GM23338 (cell line): ENCODE measurements at regions not wholly inside any gene's neighbourhood (a gene's known extent, or its start where the extent isn't known, plus 50 kb on each side); places are given as distances from the start of the nearest gene placed in this dataset.

Experiments
- ATAC-seq: fragments of 200-7000 bp; cut with Tn5 transposase; 3 replicates; pipeline ENCODE4 v1.9.1; 2020
- DNase-seq: peaks from one replicate; pipeline ENCODE4 v3.0.0-alpha.2; 2015; ENCODE audit warnings: low spot score
- H2AFZ ChIP-seq: fragments of 200-600 bp; sonication (generic); 2 replicates; pipeline ENCODE4 v1.8.0; 2016; ENCODE audit warnings: antibody characterized with exemption, mild to moderate bottlenecking, moderate library complexity
- H3F3A ChIP-seq: fragments of 200-600 bp; sonication (generic); replicated peaks from 2 replicates; pipeline ENCODE4 v1.8.0; 2017; ENCODE audit warnings: antibody characterized with exemption, mixed run types, low read depth
- H3K27ac ChIP-seq: fragments of 200-600 bp; sonication (generic); 2 replicates; pipeline ENCODE4 v1.6.1; 2016; ENCODE audit warnings: low read depth
- H3K27me3 ChIP-seq: fragments of 200-600 bp; sonication (generic); 2 replicates; pipeline ENCODE4 v1.8.0; 2016; ENCODE audit warnings: mild to moderate bottlenecking, mixed run types, moderate library complexity; ENCODE audit not compliant: insufficient read depth
- H3K36me3 ChIP-seq: fragments of 200-600 bp; sonication (generic); 2 replicates; pipeline ENCODE4 v1.8.0; 2016; ENCODE audit warnings: mild to moderate bottlenecking; ENCODE audit not compliant: insufficient read depth
- H3K4me1 ChIP-seq: fragments of 200-600 bp; sonication (generic); 2 replicates; pipeline ENCODE4 v1.8.0; 2016; ENCODE audit warnings: mild to moderate bottlenecking, moderate library complexity; ENCODE audit not compliant: insufficient read depth
- H3K4me2 ChIP-seq: fragments of 200-600 bp; sonication (generic); 2 replicates; pipeline ENCODE4 v1.7.1; 2017; ENCODE audit warnings: mixed run types
- H3K4me3 ChIP-seq: fragments of 200-600 bp; sonication (generic); 2 replicates; pipeline ENCODE4 v1.6.1; 2016; ENCODE audit warnings: mixed run types
- H3K79me2 ChIP-seq: fragments of 200-600 bp; sonication (generic); replicated peaks from 2 replicates; pipeline ENCODE4 v1.8.0; 2017; ENCODE audit warnings: mild to moderate bottlenecking; ENCODE audit not compliant: insufficient read depth
- H3K9me2 ChIP-seq: fragments of 200-600 bp; sonication (generic); 2 replicates; pipeline ENCODE4 v1.8.0; 2017; ENCODE audit not compliant: insufficient read depth
- H4K20me1 ChIP-seq: fragments of 200-600 bp; sonication (generic); replicated peaks from 2 replicates; pipeline ENCODE4 v1.8.0; 2017; ENCODE audit warnings: mild to moderate bottlenecking; ENCODE audit not compliant: insufficient read depth
- H3K27ac Mint-ChIP-seq: 2 replicates; pipeline ENCODE4 v1.8.0; 2020; ENCODE audit warnings: inconsistent platforms, mild to moderate bottlenecking, moderate library complexity, mixed read lengths
- H3K27me3 Mint-ChIP-seq: 3 replicates; pipeline ENCODE4 v1.8.0; 2022; ENCODE audit warnings: low read depth, mild to moderate bottlenecking, moderate library complexity, mixed read lengths, inconsistent platforms; ENCODE audit not compliant: insufficient read depth, poor library complexity
- H3K36me3 Mint-ChIP-seq: 3 replicates; pipeline ENCODE4 v1.8.0; 2021; ENCODE audit warnings: low read depth, mild to moderate bottlenecking, inconsistent platforms, moderate library complexity, mixed read lengths
- H3K4me1 Mint-ChIP-seq: 3 replicates; pipeline ENCODE4 v1.8.0; 2020; ENCODE audit warnings: mild to moderate bottlenecking, inconsistent platforms, mixed read lengths
- H3K4me3 Mint-ChIP-seq: 3 replicates; pipeline ENCODE4 v1.8.0; 2021; ENCODE audit warnings: moderate library complexity, mild to moderate bottlenecking, inconsistent platforms, mixed read lengths
- H3K9me3 Mint-ChIP-seq: 3 replicates; pipeline ENCODE4 v1.8.0; 2020; ENCODE audit warnings: moderate library complexity, mild to moderate bottlenecking, inconsistent platforms, mixed read lengths
- CREB1 ChIP-seq: fragments of 250-450 bp; sonication (Bioruptor Pico); IDR thresholded peaks from 2 replicates; pipeline ENCODE4 v1.5.0; 2020; ENCODE audit warnings: low read depth, mild to moderate bottlenecking, moderate library complexity
- EZH2 ChIP-seq: fragments of 200-600 bp; sonication (generic); IDR thresholded peaks from one replicate; pipeline ENCODE4 v1.8.0; 2017; ENCODE audit warnings: antibody characterized with exemption, mild to moderate bottlenecking, low read depth; ENCODE audit not compliant: unreplicated experiment
- EZH2phosphoT487 ChIP-seq: fragments of 200-600 bp; sonication (generic); IDR thresholded peaks from one replicate; pipeline ENCODE4 v1.8.1; 2018; ENCODE audit warnings: antibody characterized with exemption; ENCODE audit not compliant: unreplicated experiment
- JUNB ChIP-seq: IDR thresholded peaks from one replicate; pipeline ENCODE4 v1.6.1; 2016; ENCODE audit warnings: antibody characterized with exemption; ENCODE audit not compliant: unreplicated experiment
- NANOG ChIP-seq: IDR thresholded peaks from 2 replicates; pipeline ENCODE4 v1.6.1; 2016; ENCODE audit warnings: antibody characterized with exemption, borderline replicate concordance
- POLR2AphosphoS5 ChIP-seq: IDR thresholded peaks from 2 replicates; pipeline ENCODE4 v1.6.1; 2016; ENCODE audit warnings: antibody characterized with exemption, low read depth
- STAT1 ChIP-seq: IDR thresholded peaks from one replicate; pipeline ENCODE4 v1.6.1; 2016; ENCODE audit warnings: antibody characterized with exemption; ENCODE audit not compliant: unreplicated experiment
- ZNF114 ChIP-seq: fragments of 250-450 bp; sonication (Bioruptor Pico); IDR thresholded peaks from 2 replicates; pipeline ENCODE4 v1.5.0; 2020; ENCODE audit warnings: mild to moderate bottlenecking, moderate library complexity
- ZNF331 ChIP-seq: fragments of 250-450 bp; sonication (Bioruptor Pico); IDR thresholded peaks from 2 replicates; pipeline ENCODE4 v1.5.0; 2020; ENCODE audit warnings: low read depth, mild to moderate bottlenecking, moderate library complexity
- TF ChIP-seq, protein P1 (sequence below): IDR thresholded peaks from one replicate; pipeline ENCODE4 v1.6.1; 2018; ENCODE audit warnings: antibody characterized with exemption; ENCODE audit not compliant: unreplicated experiment
- TF ChIP-seq, protein P2 (sequence below), 2 experiments: fragments of 200-600 bp in 1 of 2; sonication (generic) in 1 of 2; conservative IDR thresholded peaks; 2 replicates each; pipeline versions ENCODE4 v1.5.1 to v1.6.1; 2016 to 2017; ENCODE audit warnings: antibody characterized with exemption in 2 of 2, low read depth in 2 of 2, mild to moderate bottlenecking in 2 of 2, moderate library complexity in 1 of 2
- TF ChIP-seq, protein P3 (sequence below): fragments of 250-450 bp; sonication (Bioruptor Pico); IDR thresholded peaks from 2 replicates; pipeline ENCODE4 v1.5.0; 2020; ENCODE audit warnings: mild to moderate bottlenecking, moderate library complexity
- TF ChIP-seq, protein P4 (sequence below): IDR thresholded peaks from 2 replicates; pipeline ENCODE4 v1.6.1; 2016; ENCODE audit warnings: antibody characterized with exemption

DNA sequence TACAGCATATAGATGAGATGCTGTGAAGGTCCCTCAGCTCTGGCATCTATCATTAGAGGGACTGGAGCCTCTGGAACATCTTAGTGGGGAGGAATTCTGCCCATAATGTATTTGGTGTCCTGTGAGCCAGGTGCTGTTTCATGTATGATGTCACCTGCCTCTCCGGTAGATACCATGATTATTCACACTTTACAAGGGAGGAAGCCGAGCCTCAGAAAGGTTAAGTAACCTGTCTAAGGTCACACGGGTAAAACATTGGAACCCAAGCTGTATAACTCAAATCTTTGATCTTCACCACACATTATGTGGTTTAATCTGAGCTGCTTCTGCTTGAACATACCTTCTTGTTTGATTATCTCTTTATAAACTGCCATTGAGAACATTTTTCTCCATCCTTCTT lies 442.8 kb downstream of the BCOR start:
- H3K9me3 Mint-ChIP-seq = peaks cover 3% of the 10 kb centered on the region; the same call in 1 of the 3 replicates
- Histone ChIP-seq H3F3A (0 out of 2 replicates have a peak, but pooled peaks cover 11% of the 10 kb centered on the region), H3K79me2 (no peaks in the 10 kb centered on the region), H3K9me2 (no peaks in the 10 kb centered on the region), H3K4me1 (peaks cover 20% of the 10 kb centered on the region), H2AFZ (no peak overlapping the region), H3K4me3 (peak overlapping the region; percentile 42; the same call in 1 of the 2 replicates), H3K27ac (peak overlapping the region; percentile 97), H4K20me1 (no peaks in the 10 kb centered on the region), H3K36me3 (no peaks in the 10 kb centered on the region), H3K27me3 (no peaks in the 10 kb centered on the region), H3K4me2 (peak overlapping the region; percentile 52)
- H3K27me3 Mint-ChIP-seq = peaks cover 8% of the 10 kb centered on the region
- TF ChIP-seq, protein P1, sequence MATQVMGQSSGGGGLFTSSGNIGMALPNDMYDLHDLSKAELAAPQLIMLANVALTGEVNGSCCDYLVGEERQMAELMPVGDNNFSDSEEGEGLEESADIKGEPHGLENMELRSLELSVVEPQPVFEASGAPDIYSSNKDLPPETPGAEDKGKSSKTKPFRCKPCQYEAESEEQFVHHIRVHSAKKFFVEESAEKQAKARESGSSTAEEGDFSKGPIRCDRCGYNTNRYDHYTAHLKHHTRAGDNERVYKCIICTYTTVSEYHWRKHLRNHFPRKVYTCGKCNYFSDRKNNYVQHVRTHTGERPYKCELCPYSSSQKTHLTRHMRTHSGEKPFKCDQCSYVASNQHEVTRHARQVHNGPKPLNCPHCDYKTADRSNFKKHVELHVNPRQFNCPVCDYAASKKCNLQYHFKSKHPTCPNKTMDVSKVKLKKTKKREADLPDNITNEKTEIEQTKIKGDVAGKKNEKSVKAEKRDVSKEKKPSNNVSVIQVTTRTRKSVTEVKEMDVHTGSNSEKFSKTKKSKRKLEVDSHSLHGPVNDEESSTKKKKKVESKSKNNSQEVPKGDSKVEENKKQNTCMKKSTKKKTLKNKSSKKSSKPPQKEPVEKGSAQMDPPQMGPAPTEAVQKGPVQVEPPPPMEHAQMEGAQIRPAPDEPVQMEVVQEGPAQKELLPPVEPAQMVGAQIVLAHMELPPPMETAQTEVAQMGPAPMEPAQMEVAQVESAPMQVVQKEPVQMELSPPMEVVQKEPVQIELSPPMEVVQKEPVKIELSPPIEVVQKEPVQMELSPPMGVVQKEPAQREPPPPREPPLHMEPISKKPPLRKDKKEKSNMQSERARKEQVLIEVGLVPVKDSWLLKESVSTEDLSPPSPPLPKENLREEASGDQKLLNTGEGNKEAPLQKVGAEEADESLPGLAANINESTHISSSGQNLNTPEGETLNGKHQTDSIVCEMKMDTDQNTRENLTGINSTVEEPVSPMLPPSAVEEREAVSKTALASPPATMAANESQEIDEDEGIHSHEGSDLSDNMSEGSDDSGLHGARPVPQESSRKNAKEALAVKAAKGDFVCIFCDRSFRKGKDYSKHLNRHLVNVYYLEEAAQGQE = no peak
- TF ChIP-seq CREB1 (no peak), EZH2phosphoT487 (no peak), EZH2 (no peak), STAT1 (no peak), NANOG (no peak), ZNF331 (CRISPR knock-in tag) (no peak), JUNB (no peak), ZNF114 (CRISPR knock-in tag) (no peak), POLR2AphosphoS5 (no peak)
- TF ChIP-seq, protein P2, sequence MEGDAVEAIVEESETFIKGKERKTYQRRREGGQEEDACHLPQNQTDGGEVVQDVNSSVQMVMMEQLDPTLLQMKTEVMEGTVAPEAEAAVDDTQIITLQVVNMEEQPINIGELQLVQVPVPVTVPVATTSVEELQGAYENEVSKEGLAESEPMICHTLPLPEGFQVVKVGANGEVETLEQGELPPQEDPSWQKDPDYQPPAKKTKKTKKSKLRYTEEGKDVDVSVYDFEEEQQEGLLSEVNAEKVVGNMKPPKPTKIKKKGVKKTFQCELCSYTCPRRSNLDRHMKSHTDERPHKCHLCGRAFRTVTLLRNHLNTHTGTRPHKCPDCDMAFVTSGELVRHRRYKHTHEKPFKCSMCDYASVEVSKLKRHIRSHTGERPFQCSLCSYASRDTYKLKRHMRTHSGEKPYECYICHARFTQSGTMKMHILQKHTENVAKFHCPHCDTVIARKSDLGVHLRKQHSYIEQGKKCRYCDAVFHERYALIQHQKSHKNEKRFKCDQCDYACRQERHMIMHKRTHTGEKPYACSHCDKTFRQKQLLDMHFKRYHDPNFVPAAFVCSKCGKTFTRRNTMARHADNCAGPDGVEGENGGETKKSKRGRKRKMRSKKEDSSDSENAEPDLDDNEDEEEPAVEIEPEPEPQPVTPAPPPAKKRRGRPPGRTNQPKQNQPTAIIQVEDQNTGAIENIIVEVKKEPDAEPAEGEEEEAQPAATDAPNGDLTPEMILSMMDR (conservative IDR thresholded peaks at IDR 0.05; ENCODE audit: low read depth in 2 of 2) = no peak
- TF ChIP-seq, protein P3, sequence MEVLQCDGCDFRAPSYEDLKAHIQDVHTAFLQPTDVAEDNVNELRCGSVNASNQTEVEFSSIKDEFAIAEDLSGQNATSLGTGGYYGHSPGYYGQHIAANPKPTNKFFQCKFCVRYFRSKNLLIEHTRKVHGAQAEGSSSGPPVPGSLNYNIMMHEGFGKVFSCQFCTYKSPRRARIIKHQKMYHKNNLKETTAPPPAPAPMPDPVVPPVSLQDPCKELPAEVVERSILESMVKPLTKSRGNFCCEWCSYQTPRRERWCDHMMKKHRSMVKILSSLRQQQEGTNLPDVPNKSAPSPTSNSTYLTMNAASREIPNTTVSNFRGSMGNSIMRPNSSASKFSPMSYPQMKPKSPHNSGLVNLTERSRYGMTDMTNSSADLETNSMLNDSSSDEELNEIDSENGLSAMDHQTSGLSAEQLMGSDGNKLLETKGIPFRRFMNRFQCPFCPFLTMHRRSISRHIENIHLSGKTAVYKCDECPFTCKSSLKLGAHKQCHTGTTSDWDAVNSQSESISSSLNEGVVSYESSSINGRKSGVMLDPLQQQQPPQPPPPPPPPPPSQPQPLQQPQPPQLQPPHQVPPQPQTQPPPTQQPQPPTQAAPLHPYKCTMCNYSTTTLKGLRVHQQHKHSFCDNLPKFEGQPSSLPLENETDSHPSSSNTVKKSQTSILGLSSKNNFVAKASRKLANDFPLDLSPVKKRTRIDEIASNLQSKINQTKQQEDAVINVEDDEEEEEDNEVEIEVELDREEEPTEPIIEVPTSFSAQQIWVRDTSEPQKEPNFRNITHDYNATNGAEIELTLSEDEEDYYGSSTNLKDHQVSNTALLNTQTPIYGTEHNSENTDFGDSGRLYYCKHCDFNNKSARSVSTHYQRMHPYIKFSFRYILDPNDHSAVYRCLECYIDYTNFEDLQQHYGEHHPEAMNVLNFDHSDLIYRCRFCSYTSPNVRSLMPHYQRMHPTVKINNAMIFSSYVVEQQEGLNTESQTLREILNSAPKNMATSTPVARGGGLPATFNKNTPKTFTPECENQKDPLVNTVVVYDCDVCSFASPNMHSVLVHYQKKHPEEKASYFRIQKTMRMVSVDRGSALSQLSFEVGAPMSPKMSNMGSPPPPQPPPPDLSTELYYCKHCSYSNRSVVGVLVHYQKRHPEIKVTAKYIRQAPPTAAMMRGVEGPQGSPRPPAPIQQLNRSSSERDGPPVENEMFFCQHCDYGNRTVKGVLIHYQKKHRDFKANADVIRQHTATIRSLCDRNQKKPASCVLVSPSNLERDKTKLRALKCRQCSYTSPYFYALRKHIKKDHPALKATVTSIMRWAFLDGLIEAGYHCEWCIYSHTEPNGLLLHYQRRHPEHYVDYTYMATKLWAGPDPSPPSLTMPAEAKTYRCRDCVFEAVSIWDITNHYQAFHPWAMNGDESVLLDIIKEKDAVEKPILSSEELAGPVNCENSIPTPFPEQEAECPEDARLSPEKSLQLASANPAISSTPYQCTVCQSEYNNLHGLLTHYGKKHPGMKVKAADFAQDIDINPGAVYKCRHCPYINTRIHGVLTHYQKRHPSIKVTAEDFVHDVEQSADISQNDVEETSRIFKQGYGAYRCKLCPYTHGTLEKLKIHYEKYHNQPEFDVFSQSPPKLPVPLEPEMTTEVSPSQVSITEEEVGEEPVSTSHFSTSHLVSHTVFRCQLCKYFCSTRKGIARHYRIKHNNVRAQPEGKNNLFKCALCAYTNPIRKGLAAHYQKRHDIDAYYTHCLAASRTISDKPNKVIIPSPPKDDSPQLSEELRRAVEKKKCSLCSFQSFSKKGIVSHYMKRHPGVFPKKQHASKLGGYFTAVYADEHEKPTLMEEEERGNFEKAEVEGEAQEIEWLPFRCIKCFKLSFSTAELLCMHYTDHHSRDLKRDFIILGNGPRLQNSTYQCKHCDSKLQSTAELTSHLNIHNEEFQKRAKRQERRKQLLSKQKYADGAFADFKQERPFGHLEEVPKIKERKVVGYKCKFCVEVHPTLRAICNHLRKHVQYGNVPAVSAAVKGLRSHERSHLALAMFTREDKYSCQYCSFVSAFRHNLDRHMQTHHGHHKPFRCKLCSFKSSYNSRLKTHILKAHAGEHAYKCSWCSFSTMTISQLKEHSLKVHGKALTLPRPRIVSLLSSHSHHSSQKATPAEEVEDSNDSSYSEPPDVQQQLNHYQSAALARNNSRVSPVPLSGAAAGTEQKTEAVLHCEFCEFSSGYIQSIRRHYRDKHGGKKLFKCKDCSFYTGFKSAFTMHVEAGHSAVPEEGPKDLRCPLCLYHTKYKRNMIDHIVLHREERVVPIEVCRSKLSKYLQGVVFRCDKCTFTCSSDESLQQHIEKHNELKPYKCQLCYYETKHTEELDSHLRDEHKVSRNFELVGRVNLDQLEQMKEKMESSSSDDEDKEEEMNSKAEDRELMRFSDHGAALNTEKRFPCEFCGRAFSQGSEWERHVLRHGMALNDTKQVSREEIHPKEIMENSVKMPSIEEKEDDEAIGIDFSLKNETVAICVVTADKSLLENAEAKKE (CRISPR knock-in tag) = no peak
- TF ChIP-seq, protein P4, sequence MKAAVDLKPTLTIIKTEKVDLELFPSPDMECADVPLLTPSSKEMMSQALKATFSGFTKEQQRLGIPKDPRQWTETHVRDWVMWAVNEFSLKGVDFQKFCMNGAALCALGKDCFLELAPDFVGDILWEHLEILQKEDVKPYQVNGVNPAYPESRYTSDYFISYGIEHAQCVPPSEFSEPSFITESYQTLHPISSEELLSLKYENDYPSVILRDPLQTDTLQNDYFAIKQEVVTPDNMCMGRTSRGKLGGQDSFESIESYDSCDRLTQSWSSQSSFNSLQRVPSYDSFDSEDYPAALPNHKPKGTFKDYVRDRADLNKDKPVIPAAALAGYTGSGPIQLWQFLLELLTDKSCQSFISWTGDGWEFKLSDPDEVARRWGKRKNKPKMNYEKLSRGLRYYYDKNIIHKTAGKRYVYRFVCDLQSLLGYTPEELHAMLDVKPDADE = no peak
- DNase-seq = no peak
- peaks cover 39% of the 10 kb centered on the region for H3K4me1 Mint-ChIP-seq
- H3K27ac Mint-ChIP-seq = peak overlapping the region; percentile 56; the same call in 1 of the 2 replicates
- H3K36me3 Mint-ChIP-seq = no peaks in the 10 kb centered on the region
- ATAC-seq = no peak
- no peak overlapping the region for H3K4me3 Mint-ChIP-seq
